ENCODE measurements at regions not wholly inside any gene's neighbourhood (a gene's known extent, or its start where the extent isn't known, plus 50 kb on each side); places are given as distances from the start of the nearest gene placed in this dataset.

- no peak for DNase-seq (ENCODE audit: low read depth)
- no peak for TF ChIP-seq CTCF (IDR thresholded peaks at IDR 0.05; ENCODE audit: insufficient read depth, low read length)
- H3K4me3 ChIP-seq (ENCODE audit: low read depth, low read length), result no peak overlapping the region
These were observed 542.8 kb downstream of the GALC start for GRCh38 chr14:87450193-87450592.

GRCh38 chr14:87449016-87449415, 544.0 kb downstream of the GALC start:
- DNase-seq (ENCODE audit: low read depth), result no peak
- H3K4me3 ChIP-seq (ENCODE audit: low read depth, low read length), result no peak overlapping the region
- TF ChIP-seq CTCF (IDR thresholded peaks at IDR 0.05; ENCODE audit: insufficient read depth, low read length), result no peak

- H3K4me3 ChIP-seq (ENCODE audit: low read depth, low read length), result no peak overlapping the region
- peak; percentile 59 for DNase-seq (ENCODE audit: low read depth)
These were observed 549.2 kb downstream of the GALC start for GRCh38 chr14:87443787-87444186.

GRCh38 chr14:87443039-87443438, 549.9 kb downstream of the GALC start:
- H3K4me3 ChIP-seq (ENCODE audit: low read depth, low read length), result no peak overlapping the region
- no peak for DNase-seq (ENCODE audit: low read depth)
- TF ChIP-seq CTCF (IDR thresholded peaks at IDR 0.05; ENCODE audit: insufficient read depth, low read length), result no peak

More at GRCh38 chr14:87443787-87444186, 549.2 kb downstream of the GALC start:
- no peak for TF ChIP-seq CTCF (IDR thresholded peaks at IDR 0.05; ENCODE audit: insufficient read depth, low read length)

GRCh38 chr14:87437158-87437557, 555.8 kb downstream of the GALC start:
- DNase-seq (ENCODE audit: low read depth), result no peak
- no peak overlapping the region for H3K4me3 ChIP-seq (ENCODE audit: low read depth, low read length)
- no peak for TF ChIP-seq CTCF (IDR thresholded peaks at IDR 0.05; ENCODE audit: insufficient read depth, low read length)

GRCh38 chr14:87434680-87435079, 558.3 kb downstream of the GALC start:
- H3K4me3 ChIP-seq (ENCODE audit: low read depth, low read length), result no peak overlapping the region
- no peak for DNase-seq (ENCODE audit: low read depth)
- no peak for TF ChIP-seq CTCF (IDR thresholded peaks at IDR 0.05; ENCODE audit: insufficient read depth, low read length)

- no peak for DNase-seq (ENCODE audit: low read depth)
- no peak for TF ChIP-seq CTCF (IDR thresholded peaks at IDR 0.05; ENCODE audit: insufficient read depth, low read length)
- no peak overlapping the region for H3K4me3 ChIP-seq (ENCODE audit: low read depth, low read length)
These were observed 559.0 kb downstream of the GALC start for GRCh38 chr14:87434011-87434410.
